ENCODE measurements at regions not wholly inside any gene's neighbourhood (a gene's known extent, or its start where the extent isn't known, plus 50 kb on each side); places are given as distances from the start of the nearest gene placed in this dataset.

GRCh38 chr5:121271546-121271945, 580.1 kb upstream of the FTMT start:
- TF ChIP-seq POLR2AphosphoS5 (IDR thresholded peaks at IDR 0.05) = no peak
- TF ChIP-seq, protein P1, sequence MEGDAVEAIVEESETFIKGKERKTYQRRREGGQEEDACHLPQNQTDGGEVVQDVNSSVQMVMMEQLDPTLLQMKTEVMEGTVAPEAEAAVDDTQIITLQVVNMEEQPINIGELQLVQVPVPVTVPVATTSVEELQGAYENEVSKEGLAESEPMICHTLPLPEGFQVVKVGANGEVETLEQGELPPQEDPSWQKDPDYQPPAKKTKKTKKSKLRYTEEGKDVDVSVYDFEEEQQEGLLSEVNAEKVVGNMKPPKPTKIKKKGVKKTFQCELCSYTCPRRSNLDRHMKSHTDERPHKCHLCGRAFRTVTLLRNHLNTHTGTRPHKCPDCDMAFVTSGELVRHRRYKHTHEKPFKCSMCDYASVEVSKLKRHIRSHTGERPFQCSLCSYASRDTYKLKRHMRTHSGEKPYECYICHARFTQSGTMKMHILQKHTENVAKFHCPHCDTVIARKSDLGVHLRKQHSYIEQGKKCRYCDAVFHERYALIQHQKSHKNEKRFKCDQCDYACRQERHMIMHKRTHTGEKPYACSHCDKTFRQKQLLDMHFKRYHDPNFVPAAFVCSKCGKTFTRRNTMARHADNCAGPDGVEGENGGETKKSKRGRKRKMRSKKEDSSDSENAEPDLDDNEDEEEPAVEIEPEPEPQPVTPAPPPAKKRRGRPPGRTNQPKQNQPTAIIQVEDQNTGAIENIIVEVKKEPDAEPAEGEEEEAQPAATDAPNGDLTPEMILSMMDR (IDR thresholded peaks at IDR 0.05) = no peak
- TF ChIP-seq POLR2A (IDR thresholded peaks at IDR 0.05) = no peak
